OCI-LY7 (cell line): ENCODE measurements at regions not wholly inside any gene's neighbourhood (a gene's known extent, or its start where the extent isn't known, plus 50 kb on each side); places are given as distances from the start of the nearest gene placed in this dataset.

Experiments
- EZH2phosphoT487 ChIP-seq: fragments of 200-600 bp; sonication (generic); IDR thresholded peaks from 2 replicates; pipeline ENCODE4 v1.6.1; 2018; ENCODE audit warnings: low read depth, borderline replicate concordance, mild to moderate bottlenecking, mixed run types, antibody characterized with exemption, low read length, moderate library complexity, mixed read lengths
- TF ChIP-seq, protein P1 (sequence below): fragments of 200-600 bp; sonication (generic); conservative IDR thresholded peaks from 2 replicates; pipeline ENCODE4 v1.5.1; 2014; ENCODE audit warnings: mild to moderate bottlenecking, antibody characterized with exemption, low read length, moderate library complexity, mixed read lengths

DNA sequence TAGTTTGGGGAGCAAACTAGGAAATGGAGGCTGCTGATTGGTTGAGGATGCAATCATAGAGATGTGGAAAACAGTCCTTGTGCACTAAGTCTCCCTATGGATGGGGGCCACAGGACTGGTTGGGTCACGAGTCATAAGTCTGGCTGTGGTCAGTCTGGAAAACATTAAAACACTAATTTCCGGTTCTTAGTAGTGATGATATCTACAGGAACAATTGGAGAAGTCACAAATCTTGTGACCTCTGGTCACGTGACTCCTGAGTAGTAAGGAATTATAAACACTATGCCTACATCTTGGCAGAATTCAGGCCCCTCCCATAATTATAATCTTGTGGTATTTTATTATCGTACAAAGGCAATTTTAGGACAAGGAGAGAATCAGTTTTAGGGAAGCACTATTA is 317.3 kb upstream of the ARPP21 start:
- no peak for TF ChIP-seq EZH2phosphoT487
- TF ChIP-seq, protein P1, sequence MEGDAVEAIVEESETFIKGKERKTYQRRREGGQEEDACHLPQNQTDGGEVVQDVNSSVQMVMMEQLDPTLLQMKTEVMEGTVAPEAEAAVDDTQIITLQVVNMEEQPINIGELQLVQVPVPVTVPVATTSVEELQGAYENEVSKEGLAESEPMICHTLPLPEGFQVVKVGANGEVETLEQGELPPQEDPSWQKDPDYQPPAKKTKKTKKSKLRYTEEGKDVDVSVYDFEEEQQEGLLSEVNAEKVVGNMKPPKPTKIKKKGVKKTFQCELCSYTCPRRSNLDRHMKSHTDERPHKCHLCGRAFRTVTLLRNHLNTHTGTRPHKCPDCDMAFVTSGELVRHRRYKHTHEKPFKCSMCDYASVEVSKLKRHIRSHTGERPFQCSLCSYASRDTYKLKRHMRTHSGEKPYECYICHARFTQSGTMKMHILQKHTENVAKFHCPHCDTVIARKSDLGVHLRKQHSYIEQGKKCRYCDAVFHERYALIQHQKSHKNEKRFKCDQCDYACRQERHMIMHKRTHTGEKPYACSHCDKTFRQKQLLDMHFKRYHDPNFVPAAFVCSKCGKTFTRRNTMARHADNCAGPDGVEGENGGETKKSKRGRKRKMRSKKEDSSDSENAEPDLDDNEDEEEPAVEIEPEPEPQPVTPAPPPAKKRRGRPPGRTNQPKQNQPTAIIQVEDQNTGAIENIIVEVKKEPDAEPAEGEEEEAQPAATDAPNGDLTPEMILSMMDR: no peak
